K562 (cell line): ENCODE measurements at regions not wholly inside any gene's neighbourhood (a gene's known extent, or its start where the extent isn't known, plus 50 kb on each side); places are given as distances from the start of the nearest gene placed in this dataset.

Experiments used
- CHD1 ChIP-seq: fragments of 200-600 bp; sonication (generic); IDR thresholded peaks from one replicate; pipeline ENCODE4 v1.6.1; 2012; ENCODE audit warnings: mild to moderate bottlenecking, moderate library complexity, low read length, inconsistent platforms
- CHD2 ChIP-seq: IDR thresholded peaks from 2 replicates; pipeline ENCODE4 v1.6.1; 2011; ENCODE audit warnings: low read depth, low read length
- GTF2F1 ChIP-seq: IDR thresholded peaks from 2 replicates; pipeline ENCODE4 v1.6.1; 2011; ENCODE audit warnings: low read depth, low read length, improper control_type of control experiment
- HNRNPH1 ChIP-seq: fragments of 200-400 bp; formaldehyde crosslinking; optimal IDR thresholded peaks from 2 replicates; pipeline ENCODE3; 2017; ENCODE audit warnings: low read depth, mild to moderate bottlenecking, low read length, moderate library complexity
- KLF16 ChIP-seq: IDR thresholded peaks from 2 replicates; pipeline ENCODE4 v1.6.1; 2016; ENCODE audit warnings: antibody characterized with exemption
- MXD1 ChIP-seq: fragments of 250-450 bp; sonication (Bioruptor Pico); IDR thresholded peaks from 2 replicates; pipeline ENCODE4 v1.8.0; 2021; ENCODE audit warnings: borderline replicate concordance, mild to moderate bottlenecking, moderate library complexity; ENCODE audit not compliant: poor library complexity, severe bottlenecking
- SREBF1 ChIP-seq: fragments of 150-350 bp; IDR thresholded peaks from 2 replicates; pipeline ENCODE4 v1.6.1; 2014; ENCODE audit warnings: antibody characterized with exemption, low read depth, low read length, borderline replicate concordance
- STAT5A ChIP-seq: IDR thresholded peaks from 2 replicates; pipeline ENCODE4 v1.6.1; 2012; ENCODE audit warnings: low read length, inconsistent platforms, borderline replicate concordance
- ZBTB2 ChIP-seq: fragments of 450-650 bp; IDR thresholded peaks from 2 replicates; pipeline ENCODE4 v1.6.1; 2016; ENCODE audit warnings: antibody characterized with exemption
- ZNF512 ChIP-seq: IDR thresholded peaks from 2 replicates; pipeline ENCODE4 v1.6.1; 2016; ENCODE audit warnings: missing genetic modification characterization, missing compliant biosample characterization

- TF ChIP-seq GTF2F1 (no peak), ZBTB2 (no peak), CHD1 (no peak), SREBF1 (no peak), KLF16 (no peak), ZNF512 (tag) (no peak), STAT5A (no peak), MXD1 (CRISPR knock-in tag) (no peak), CHD2 (no peak), HNRNPH1 (no peak)
These were observed 349.0 kb downstream of the MCTP2 start for GRCh38 chr15:94580211-94580885.
